KMS-11 (cell line): ENCODE measurements at regions not wholly inside any gene's neighbourhood (a gene's known extent, or its start where the extent isn't known, plus 50 kb on each side); places are given as distances from the start of the nearest gene placed in this dataset.

Source experiments
- H2AFZ ChIP-seq: fragments of 200-600 bp; sonication (generic); 2 replicates; pipeline ENCODE4 v1.6.1; 2016; ENCODE audit warnings: antibody characterized with exemption, mixed run types, low read depth
- H3K27ac ChIP-seq: fragments of 200-600 bp; sonication (generic); 2 replicates; pipeline ENCODE4 v1.6.1; 2016; ENCODE audit warnings: mild to moderate bottlenecking, mixed run types
- H3K27me3 ChIP-seq: fragments of 200-600 bp; sonication (generic); 2 replicates; pipeline ENCODE4 v1.6.1; 2017; ENCODE audit warnings: mild to moderate bottlenecking, low read depth, mixed run types, moderate library complexity; ENCODE audit not compliant: insufficient read depth
- H3K36me3 ChIP-seq: fragments of 200-600 bp; sonication (generic); 2 replicates; pipeline ENCODE4 v1.6.1; 2017; ENCODE audit warnings: mild to moderate bottlenecking, mixed run types; ENCODE audit not compliant: insufficient read depth
- H3K4me1 ChIP-seq: fragments of 200-600 bp; sonication (generic); 2 replicates; pipeline ENCODE4 v1.6.1; 2016; ENCODE audit warnings: mild to moderate bottlenecking, low read depth, mixed run types; ENCODE audit not compliant: poor library complexity, severe bottlenecking
- H3K4me2 ChIP-seq: fragments of 200-600 bp; sonication (generic); 2 replicates; pipeline ENCODE4 v1.7.0; 2016; ENCODE audit warnings: mild to moderate bottlenecking, mixed run types
- H3K4me3 ChIP-seq: fragments of 200-600 bp; sonication (generic); IDR thresholded peaks from 2 replicates; pipeline ENCODE4 v1.6.1; 2017; ENCODE audit warnings: low read depth, low read length, mixed read lengths; ENCODE audit not compliant: insufficient read depth
- H3K79me2 ChIP-seq: fragments of 200-600 bp; sonication (generic); 2 replicates; pipeline ENCODE4 v1.6.1; 2016; ENCODE audit warnings: low read depth, mixed run types; ENCODE audit not compliant: insufficient read depth
- H3K9ac ChIP-seq: fragments of 200-600 bp; sonication (generic); 2 replicates; pipeline ENCODE4 v1.6.1; 2016; ENCODE audit warnings: mild to moderate bottlenecking, mixed run types
- H4K20me1 ChIP-seq: fragments of 200-600 bp; sonication (generic); 2 replicates; pipeline ENCODE4 v1.6.1; 2016; ENCODE audit warnings: mild to moderate bottlenecking, mixed run types; ENCODE audit not compliant: insufficient read depth
- TF ChIP-seq, protein P1 (sequence below): fragments of 200-600 bp; sonication (generic); conservative IDR thresholded peaks from 2 replicates; pipeline ENCODE4 v1.6.1; 2017; ENCODE audit warnings: low read depth, mild to moderate bottlenecking, antibody characterized with exemption, low read length, moderate library complexity, mixed read lengths

DNA sequence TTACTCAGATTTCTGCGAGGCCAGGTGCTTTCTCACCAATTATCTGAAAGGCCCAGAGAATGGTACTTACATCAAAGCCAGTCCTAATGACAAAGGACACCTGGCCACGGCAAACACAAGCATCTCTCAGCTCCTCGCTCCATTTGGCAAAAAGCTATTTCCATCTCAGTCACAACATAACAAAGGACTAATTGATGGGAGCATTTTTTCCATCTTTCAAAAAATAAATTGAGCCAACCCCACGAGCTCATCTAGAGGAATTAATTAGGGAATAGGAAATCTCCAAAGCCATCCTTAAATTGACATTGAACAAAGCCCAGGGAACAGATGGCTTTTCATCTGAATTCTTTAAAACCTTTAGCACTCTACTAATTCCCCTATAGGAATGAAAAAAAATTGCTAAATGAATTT lies 236.7 kb downstream of the HAO1 start:
- Histone ChIP-seq H3K4me2 (no peak overlapping the region), H3K9ac (no peak overlapping the region), H2AFZ (no peak overlapping the region), H3K79me2 (no peaks in the 10 kb centered on the region), H3K4me3 (no peak overlapping the region), H4K20me1 (no peaks in the 10 kb centered on the region), H3K27me3 (no peaks in the 10 kb centered on the region), H3K4me1 (no peaks in the 10 kb centered on the region), H3K27ac (no peak overlapping the region), H3K36me3 (no peaks in the 10 kb centered on the region)
- TF ChIP-seq, protein P1, sequence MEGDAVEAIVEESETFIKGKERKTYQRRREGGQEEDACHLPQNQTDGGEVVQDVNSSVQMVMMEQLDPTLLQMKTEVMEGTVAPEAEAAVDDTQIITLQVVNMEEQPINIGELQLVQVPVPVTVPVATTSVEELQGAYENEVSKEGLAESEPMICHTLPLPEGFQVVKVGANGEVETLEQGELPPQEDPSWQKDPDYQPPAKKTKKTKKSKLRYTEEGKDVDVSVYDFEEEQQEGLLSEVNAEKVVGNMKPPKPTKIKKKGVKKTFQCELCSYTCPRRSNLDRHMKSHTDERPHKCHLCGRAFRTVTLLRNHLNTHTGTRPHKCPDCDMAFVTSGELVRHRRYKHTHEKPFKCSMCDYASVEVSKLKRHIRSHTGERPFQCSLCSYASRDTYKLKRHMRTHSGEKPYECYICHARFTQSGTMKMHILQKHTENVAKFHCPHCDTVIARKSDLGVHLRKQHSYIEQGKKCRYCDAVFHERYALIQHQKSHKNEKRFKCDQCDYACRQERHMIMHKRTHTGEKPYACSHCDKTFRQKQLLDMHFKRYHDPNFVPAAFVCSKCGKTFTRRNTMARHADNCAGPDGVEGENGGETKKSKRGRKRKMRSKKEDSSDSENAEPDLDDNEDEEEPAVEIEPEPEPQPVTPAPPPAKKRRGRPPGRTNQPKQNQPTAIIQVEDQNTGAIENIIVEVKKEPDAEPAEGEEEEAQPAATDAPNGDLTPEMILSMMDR = no peak

DNA sequence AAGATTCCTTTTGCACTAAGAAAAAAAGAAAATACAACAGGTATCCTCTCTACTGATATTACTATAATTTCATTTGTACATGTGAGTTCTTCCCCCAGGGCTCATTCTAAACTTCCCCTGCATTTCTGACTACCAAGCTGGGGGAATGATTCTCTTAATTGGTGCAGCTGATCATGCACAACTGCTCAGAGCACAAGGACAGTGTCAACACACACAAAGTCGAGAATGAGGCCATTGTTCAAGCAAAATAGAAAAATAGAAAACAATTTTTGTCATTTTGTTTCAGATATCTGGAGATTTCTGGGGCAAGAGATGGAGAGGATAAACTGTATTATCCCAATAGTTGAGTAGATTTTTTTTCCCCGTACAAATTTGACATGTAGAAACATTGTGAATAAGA lies 236.3 kb downstream of the HAO1 start:
- Histone ChIP-seq H3K36me3 (no peaks in the 10 kb centered on the region), H2AFZ (no peak overlapping the region), H3K27me3 (no peaks in the 10 kb centered on the region), H4K20me1 (no peaks in the 10 kb centered on the region), H3K4me1 (no peaks in the 10 kb centered on the region), H3K79me2 (no peaks in the 10 kb centered on the region), H3K4me3 (no peak overlapping the region), H3K4me2 (no peak overlapping the region), H3K9ac (no peak overlapping the region), H3K27ac (no peak overlapping the region)
- TF ChIP-seq, protein P1 = no peak

DNA sequence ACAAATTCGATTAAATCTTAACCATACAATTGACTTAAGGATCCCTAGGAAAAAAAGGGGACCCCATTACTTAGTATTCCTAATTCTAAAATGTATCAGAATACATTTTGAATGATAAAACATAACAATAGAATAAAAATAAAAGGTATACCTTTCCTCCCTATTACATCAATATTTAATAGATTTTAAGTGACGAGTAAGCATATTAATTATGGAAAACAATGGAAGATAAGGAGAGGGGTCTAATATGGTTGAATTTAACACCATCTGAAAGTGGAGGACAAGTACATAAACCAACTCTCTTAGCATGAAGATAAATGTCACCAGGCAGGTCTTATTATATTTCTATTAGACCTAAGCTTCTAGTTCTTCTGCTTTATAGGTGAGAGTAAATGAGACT lies 232.1 kb downstream of the HAO1 start:
- no peak overlapping the region for H3K9ac ChIP-seq
- no peak overlapping the region for H3K4me2 ChIP-seq
- H3K27ac ChIP-seq = no peak overlapping the region
- no peaks in the 10 kb centered on the region for H4K20me1 ChIP-seq
- H2AFZ ChIP-seq = no peak overlapping the region
- no peak overlapping the region for H3K4me3 ChIP-seq
- no peaks in the 10 kb centered on the region for H3K4me1 ChIP-seq
- no peaks in the 10 kb centered on the region for H3K36me3 ChIP-seq
- H3K79me2 ChIP-seq = no peaks in the 10 kb centered on the region
- no peaks in the 10 kb centered on the region for H3K27me3 ChIP-seq
- TF ChIP-seq, protein P1 = no peak

DNA sequence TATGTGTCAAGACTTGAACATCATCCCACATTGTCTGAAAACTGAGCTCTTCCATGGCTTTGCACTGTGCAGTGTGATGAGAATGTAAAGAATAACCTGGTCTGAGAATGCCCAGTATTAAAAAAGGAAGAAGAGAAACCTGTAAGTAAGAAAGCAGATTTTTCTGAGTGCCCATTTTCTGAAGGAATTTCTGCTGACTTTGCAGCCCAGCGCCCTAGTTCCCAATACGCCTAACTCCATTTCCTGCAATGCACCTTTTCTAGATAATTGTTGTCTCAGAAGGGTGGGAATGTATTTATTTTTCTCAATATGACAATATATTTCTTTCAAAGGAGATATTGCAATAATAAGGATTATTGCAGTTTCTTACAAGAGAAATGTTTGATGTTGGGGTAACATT lies 231.5 kb downstream of the HAO1 start:
- no peaks in the 10 kb centered on the region for H4K20me1 ChIP-seq
- no peaks in the 10 kb centered on the region for H3K4me1 ChIP-seq
- H3K79me2 ChIP-seq = no peaks in the 10 kb centered on the region
- H3K9ac ChIP-seq = no peak overlapping the region
- no peak overlapping the region for H3K4me2 ChIP-seq
- H3K27ac ChIP-seq = no peak overlapping the region
- H3K36me3 ChIP-seq = no peaks in the 10 kb centered on the region
- no peak overlapping the region for H3K4me3 ChIP-seq
- H2AFZ ChIP-seq = no peak overlapping the region
- H3K27me3 ChIP-seq = no peaks in the 10 kb centered on the region
- TF ChIP-seq, protein P1 = no peak

DNA sequence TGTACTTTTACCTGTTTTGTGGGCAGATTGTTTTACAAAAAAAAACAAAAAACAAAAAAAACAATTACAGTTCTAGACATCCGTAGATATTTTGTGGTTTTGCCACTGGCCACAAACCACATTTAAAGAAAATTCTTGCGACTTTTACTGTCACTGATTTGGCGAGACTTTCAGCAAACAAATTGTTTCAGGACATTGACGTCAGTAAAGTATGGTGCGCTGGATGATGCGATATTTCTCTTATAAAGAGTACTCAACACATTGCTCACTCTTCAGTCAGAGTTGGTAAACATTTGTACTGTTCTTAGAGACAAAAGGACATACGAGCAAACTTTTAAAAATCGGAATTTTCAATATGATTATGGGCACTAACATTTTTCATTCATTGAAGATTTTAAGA lies 229.8 kb downstream of the HAO1 start:
- Histone ChIP-seq H3K4me3 (no peak overlapping the region), H3K9ac (no peak overlapping the region), H3K79me2 (no peaks in the 10 kb centered on the region), H3K4me1 (no peaks in the 10 kb centered on the region), H4K20me1 (no peaks in the 10 kb centered on the region), H3K27me3 (no peaks in the 10 kb centered on the region), H3K4me2 (no peak overlapping the region), H3K27ac (no peak overlapping the region), H3K36me3 (no peaks in the 10 kb centered on the region), H2AFZ (no peak overlapping the region)
- TF ChIP-seq, protein P1 = no peak
